Lung (tissue), 11 donors: ENCODE measurements at regions not wholly inside any gene's neighbourhood (a gene's known extent, or its start where the extent isn't known, plus 50 kb on each side); places are given as distances from the start of the nearest gene placed in this dataset.

Experiments used
- ATAC-seq: fragments of 200-7000 bp; cut with Tn5 transposase; one replicate; pipeline ENCODE4 v1.9.1; 2020; ENCODE audit warnings: moderate number of reproducible peaks; ENCODE audit not compliant: insufficient read depth, low FRiP score
- DNase-seq, 3 donors: peaks; one replicate each; pipeline ENCODE4 v3.0.0-alpha.2; 2013 to 2017
- H3K27ac ChIP-seq, 2 donors: one replicate each; pipeline ENCODE4 v1.5.1; 2013; ENCODE audit warnings: mild to moderate bottlenecking in 2 of 2, moderate library complexity in 2 of 2, control low read depth in 1 of 2, inconsistent platforms in 1 of 2, low read depth in 1 of 2, low read length in 1 of 2
- H3K27me3 ChIP-seq, 3 donors: one replicate each; pipeline ENCODE4 v1.5.1; 2013; ENCODE audit warnings: low read length in 2 of 3; ENCODE audit not compliant: control insufficient read depth in 3 of 3, insufficient read depth in 3 of 3
- H3K36me3 ChIP-seq, 4 donors: one replicate each; pipeline ENCODE4 v1.5.1; 2013; ENCODE audit warnings: low read length in 4 of 4, mild to moderate bottlenecking in 1 of 4, moderate library complexity in 1 of 4; ENCODE audit not compliant: control insufficient read depth in 4 of 4, insufficient read depth in 4 of 4
- H3K4me1 ChIP-seq, 5 donors: one replicate each; pipeline ENCODE4 v1.5.1; 2013; ENCODE audit warnings: low read length in 5 of 5, mild to moderate bottlenecking in 2 of 5, moderate library complexity in 1 of 5; ENCODE audit not compliant: control insufficient read depth in 5 of 5, insufficient read depth in 5 of 5
- H3K4me3 ChIP-seq: one replicate; pipeline ENCODE4 v1.5.1; 2013; ENCODE audit warnings: mild to moderate bottlenecking, control low read depth, moderate library complexity
- H3K9ac ChIP-seq, 2 donors: one replicate each; pipeline ENCODE4 v1.5.1; 2013; ENCODE audit warnings: low read length in 2 of 2, control low read depth in 1 of 2; ENCODE audit not compliant: insufficient read depth in 1 of 2
- H3K9me3 ChIP-seq, 4 donors: one replicate each; pipeline ENCODE4 v1.5.1; 2013; ENCODE audit warnings: low read length in 3 of 4, mild to moderate bottlenecking in 1 of 4, moderate library complexity in 1 of 4; ENCODE audit not compliant: control insufficient read depth in 4 of 4, insufficient read depth in 3 of 4
- WGBS, 2 donors: extraction: QIAGEN DNeasy Blood & Tissue Kit; methylation state at CpG; one replicate each; pipeline ENCODE4 v1.1.7; 2013; 5-methylcytosine and 5-hydroxymethylcytosine counted together
- TF ChIP-seq, protein P1 (sequence below): IDR thresholded peaks from 2 replicates; pipeline ENCODE4 v1.5.1; 2012; ENCODE audit warnings: mild to moderate bottlenecking; ENCODE audit errors: control extremely low read depth, extremely low read depth
- donor health status: control.
- donor health status: control.
- donor health status: Bipolar disorder and iron deficiency.
- donor health status: healthy.
- donor health status: DM: yes; HTN: yes; CAD: no.

DNA sequence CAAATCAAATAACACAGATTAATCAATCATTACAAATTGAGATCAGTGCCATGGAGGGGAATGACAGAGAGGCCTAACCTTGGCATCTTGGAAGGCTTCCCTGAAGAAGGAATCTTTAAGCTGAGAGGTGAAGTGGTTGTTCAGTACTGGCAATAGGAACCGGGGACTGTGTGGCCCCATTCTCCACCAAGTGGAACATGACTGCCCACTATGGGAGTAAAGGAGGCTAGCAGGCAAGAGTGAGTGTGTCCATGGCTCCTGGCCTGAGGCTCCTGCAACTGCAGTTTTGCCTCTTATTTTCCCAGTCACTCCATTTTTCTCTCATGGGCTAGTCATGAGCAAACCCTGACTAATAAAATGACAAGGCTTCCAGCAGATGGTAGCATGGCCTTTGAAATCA, 112.2 kb upstream of the GJB5 start:
- Histone ChIP-seq H3K9ac (no peak overlapping the region), H3K9me3 (no peaks in the 10 kb centered on the region), H3K27me3 (peaks cover 0 to 11% (median 0%) of the 10 kb centered on the region in 3 donors), H3K4me3 (no peak overlapping the region), H3K4me1 (peaks cover 0 to 3% (median 0%) of the 10 kb centered on the region in 5 donors), H3K27ac (no peak overlapping the region), H3K36me3 (no peaks in the 10 kb centered on the region)
- 42 to 60% methylated on average over 1 of the region's 1 CpG for WGBS, 2 donors
- TF ChIP-seq, protein P1, sequence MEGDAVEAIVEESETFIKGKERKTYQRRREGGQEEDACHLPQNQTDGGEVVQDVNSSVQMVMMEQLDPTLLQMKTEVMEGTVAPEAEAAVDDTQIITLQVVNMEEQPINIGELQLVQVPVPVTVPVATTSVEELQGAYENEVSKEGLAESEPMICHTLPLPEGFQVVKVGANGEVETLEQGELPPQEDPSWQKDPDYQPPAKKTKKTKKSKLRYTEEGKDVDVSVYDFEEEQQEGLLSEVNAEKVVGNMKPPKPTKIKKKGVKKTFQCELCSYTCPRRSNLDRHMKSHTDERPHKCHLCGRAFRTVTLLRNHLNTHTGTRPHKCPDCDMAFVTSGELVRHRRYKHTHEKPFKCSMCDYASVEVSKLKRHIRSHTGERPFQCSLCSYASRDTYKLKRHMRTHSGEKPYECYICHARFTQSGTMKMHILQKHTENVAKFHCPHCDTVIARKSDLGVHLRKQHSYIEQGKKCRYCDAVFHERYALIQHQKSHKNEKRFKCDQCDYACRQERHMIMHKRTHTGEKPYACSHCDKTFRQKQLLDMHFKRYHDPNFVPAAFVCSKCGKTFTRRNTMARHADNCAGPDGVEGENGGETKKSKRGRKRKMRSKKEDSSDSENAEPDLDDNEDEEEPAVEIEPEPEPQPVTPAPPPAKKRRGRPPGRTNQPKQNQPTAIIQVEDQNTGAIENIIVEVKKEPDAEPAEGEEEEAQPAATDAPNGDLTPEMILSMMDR: no peak
- no peak for DNase-seq
- no peak for ATAC-seq

DNA sequence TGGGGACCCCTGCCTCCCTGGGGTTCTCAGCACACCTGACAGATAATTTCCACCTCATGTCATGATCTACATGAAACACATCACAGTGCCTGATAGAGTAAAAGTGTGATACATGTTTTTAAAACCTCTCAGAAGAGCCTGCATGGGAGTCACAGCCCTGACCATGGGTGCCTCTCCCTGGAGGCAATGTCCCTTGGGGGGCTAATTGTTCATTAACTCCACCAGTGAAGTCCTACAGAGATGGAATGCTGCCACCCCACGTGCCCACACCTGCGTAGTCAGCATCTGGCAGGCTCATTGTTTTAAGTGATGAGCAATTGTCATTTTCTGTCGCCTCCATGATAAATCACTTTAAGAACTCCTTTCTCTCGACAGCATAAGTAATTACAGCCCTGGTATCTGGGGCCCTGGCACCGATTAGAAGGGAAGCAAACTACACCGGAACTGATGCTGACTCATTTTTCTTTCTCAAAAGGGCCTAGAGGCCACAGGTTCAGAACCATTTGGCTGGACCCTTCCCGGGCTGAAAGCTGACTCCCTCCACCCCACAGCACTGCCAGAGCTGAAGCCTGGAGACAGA, 109.6 kb upstream of the GJB5 start:
- no peaks in the 10 kb centered on the region for H3K36me3 ChIP-seq
- H3K27me3 ChIP-seq: peaks cover 0 to 23% (median 0%) of the 10 kb centered on the region in 3 donors
- TF ChIP-seq, protein P1: no peak
- DNase-seq (no peak), ATAC-seq (no peak)
- WGBS, 2 donors: 26 to 45% methylated on average over 7 of the region's 7 CpGs
- H3K9ac ChIP-seq: no peak overlapping the region
- no peak overlapping the region for H3K27ac ChIP-seq
- H3K4me3 ChIP-seq: no peak overlapping the region
- H3K4me1 ChIP-seq: no peaks in the 10 kb centered on the region
- peaks cover 0 to 2% (median 0%) of the 10 kb centered on the region in 4 donors for H3K9me3 ChIP-seq

DNA sequence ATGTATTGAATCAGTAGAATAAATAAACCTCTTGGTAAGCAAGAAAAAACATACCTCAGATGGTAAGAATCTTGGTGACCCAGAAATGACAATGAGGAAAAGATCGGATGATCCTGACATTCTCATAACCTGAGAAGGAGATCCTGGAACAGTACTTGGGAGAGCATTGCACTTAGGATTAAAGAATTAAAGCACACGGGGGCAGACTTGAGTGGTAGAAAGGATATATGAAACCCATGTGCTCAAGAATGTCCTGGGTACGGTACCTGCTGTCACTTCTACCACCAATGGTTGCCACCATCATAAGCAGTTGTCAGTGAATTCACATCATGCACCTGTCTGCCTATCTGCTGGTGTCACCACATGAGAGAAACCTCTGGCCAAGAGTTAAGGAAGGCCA, 108.9 kb upstream of the GJB5 start:
- peaks cover 0 to 23% (median 0%) of the 10 kb centered on the region in 3 donors for H3K27me3 ChIP-seq
- TF ChIP-seq, protein P1: no peak
- H3K9me3 ChIP-seq: peaks cover 0 to 3% (median 0%) of the 10 kb centered on the region in 4 donors
- WGBS, 2 donors: 58 to 83% methylated on average over 3 of the region's 3 CpGs
- no peak overlapping the region for H3K4me3 ChIP-seq
- H3K4me1 ChIP-seq: no peaks in the 10 kb centered on the region
- no peaks in the 10 kb centered on the region for H3K36me3 ChIP-seq
- no peak for DNase-seq
- H3K27ac ChIP-seq: no peak overlapping the region
- no peak overlapping the region for H3K9ac ChIP-seq
- ATAC-seq: no peak

DNA sequence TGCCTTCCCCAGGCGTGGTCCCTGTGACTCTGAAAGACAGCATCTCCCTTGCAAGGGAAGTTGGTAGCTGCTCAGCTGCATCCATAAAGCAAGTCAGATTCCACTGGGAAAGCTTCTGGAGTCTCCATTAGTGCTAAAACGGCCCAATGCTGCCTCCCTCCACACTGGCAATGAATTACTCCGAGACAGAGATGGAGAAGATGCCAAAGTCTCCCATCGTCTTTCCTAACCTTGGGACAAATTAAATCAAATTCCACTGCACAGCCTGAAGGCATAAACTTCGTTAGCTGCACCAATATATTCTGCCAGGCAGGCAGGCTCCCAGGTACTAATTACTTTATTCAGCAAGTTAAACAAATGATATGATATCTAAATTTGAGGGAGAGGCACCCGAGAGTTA, 106.3 kb upstream of the GJB5 start:
- Histone ChIP-seq H3K4me1 (no peaks in the 10 kb centered on the region), H3K9ac (no peak overlapping the region), H3K27ac (no peak overlapping the region), H3K36me3 (no peaks in the 10 kb centered on the region), H3K4me3 (no peak overlapping the region), H3K27me3 (peaks cover 0 to 23% (median 0%) of the 10 kb centered on the region in 3 donors), H3K9me3 (peaks cover 0 to 3% (median 0%) of the 10 kb centered on the region in 4 donors)
- no peak for ATAC-seq
- 67 to 72% methylated on average over 6 of the region's 6 CpGs for WGBS, 2 donors
- DNase-seq: no peak
- TF ChIP-seq, protein P1: no peak
